HT-29 (cell line): ENCODE measurements at regions not wholly inside any gene's neighbourhood (a gene's known extent, or its start where the extent isn't known, plus 50 kb on each side); places are given as distances from the start of the nearest gene placed in this dataset.

ENCODE experiments used
- DNase-seq: peaks from one replicate; pipeline ENCODE4 v3.0.0-alpha.2; 2015; ENCODE audit warnings: low spot score

DNA sequence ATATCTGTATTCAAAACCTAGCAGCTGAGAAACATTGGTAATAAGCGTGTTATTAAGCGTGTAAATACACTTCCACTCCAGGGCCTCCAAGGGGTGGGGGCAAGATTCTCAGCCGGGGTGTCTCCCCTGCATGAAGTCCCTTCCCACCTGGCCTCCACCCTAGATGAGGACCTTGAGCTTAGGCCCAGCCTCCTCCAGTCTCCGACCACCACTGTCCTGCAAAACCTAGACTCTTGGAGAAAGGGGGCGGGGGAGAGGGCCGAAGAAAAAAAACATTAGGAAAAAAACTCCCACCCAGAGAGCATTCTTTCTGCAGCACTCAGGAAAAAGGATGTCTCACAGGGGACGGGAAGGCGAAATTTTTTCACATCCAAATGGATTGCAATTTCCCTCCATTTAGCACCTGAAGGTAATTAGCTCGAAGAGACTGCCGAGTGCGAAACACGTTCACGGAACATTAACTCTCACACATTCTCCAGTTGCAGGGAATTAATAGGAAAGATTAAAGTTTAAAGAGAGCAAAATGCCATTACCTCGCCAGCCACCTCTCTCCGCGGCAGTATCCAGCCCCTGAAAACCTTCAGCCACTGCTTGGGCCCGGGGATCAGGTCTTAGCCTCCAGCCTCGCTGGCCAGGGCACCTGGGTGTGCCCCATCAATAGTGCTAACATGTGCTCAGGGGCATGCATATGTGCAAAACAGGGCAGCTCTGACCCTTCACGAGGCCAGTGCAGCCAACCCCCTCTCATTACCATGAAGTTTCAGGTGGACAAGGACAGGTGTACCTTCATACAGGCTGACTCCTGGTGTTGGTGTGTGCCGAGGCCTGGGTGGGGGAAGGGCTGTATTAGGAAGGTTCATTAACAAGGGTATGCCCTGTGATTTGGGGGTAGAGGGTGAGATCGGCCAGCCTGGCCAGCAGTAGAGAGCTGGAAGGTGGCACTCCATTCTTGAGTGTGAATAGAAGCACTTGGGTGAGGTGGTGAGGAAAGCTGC, 77.2 kb downstream of the HIF1AN start:
- DNase-seq, result no peak

DNA sequence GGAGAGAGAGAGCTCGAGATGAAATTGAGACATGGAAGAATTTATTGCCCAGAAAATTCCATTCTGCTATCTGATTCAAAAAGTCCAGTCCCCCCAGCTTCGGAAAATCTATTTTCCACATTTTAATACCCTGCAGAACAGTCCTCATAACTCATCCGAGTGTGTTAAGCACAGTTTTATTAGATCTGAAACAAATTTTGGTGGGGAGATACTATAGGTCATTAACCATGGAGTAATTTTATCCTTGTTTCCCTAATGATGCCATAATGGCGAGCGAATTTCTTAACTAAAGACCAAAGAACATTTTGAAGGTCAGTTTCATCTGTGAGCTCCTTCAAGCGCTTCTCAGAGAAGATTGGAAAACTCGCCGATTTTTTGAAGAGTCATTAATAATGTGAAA, 78.1 kb downstream of the HIF1AN start:
- DNase-seq, result no peak

DNA sequence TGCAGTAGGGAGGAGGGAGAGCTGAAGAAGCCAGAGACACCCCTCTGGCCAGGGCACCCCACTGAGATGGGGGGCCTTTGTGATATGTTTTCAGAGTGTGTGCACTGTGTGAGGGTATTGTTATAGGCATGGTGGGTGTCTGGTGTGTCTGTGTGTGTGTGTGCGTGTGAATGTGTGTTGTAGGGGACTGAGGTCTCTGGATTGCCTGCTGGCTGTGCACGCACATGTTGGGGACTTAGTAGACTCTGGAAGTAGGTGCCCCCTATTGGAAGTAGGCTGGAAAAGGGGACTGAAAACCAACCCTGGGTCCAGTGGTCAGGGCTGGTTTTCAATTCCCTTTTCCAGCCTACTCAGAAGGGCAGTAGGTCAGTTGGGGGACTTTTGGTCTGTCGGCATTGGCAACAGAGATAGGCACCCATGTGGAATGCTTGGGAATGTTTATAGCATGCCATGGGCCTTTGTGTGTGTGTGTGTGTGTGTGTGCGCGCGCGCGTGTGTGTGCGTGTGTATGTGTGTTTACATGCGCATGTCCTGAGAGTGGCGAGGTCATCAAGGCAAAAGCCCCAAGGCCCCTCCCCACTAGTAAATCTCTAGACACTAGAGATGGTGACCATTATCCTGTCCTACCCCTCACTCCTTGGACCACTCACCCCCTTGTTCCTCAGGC, 78.8 kb downstream of the HIF1AN start:
- no peak for DNase-seq

DNA sequence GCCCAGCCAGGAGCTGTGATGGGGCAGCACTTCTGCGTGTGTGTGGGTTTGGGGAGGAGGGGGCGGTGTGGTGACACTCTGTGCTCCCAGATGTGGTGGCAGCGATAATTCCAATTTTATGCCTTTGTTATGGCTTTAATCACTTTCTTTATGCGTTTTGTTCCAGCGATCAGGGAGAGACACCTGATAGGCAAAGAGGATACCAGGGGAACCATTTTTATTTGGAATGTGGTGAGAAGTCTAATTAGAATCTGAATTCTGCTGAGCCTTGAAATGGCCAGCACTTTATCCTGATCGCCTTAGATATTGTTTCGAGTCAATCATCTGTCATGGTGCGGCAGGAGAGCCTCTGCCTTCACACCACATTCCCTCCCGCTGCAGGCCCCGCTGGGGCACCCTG, 79.5 kb downstream of the HIF1AN start:
- DNase-seq, result no peak

DNA sequence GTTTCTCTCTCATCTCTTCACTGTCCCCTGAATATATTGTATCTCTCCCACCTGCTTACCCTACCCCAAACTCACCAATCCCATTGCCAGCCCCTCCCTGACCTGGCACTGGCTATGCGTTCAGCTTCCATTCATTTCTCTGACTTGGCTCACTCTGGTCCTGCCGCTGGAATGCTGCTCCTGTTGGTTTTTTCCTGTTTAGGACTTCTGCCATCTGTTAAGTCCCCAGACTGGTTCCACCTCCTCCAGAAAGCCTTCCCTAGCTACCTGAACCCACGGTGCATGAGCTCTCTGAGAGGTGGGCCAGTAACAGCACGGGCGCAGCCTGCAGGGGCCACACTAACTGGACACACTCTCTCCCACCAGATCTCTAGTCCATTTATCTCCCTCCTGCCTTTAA, 80.2 kb downstream of the HIF1AN start:
- DNase-seq, result no peak

DNA sequence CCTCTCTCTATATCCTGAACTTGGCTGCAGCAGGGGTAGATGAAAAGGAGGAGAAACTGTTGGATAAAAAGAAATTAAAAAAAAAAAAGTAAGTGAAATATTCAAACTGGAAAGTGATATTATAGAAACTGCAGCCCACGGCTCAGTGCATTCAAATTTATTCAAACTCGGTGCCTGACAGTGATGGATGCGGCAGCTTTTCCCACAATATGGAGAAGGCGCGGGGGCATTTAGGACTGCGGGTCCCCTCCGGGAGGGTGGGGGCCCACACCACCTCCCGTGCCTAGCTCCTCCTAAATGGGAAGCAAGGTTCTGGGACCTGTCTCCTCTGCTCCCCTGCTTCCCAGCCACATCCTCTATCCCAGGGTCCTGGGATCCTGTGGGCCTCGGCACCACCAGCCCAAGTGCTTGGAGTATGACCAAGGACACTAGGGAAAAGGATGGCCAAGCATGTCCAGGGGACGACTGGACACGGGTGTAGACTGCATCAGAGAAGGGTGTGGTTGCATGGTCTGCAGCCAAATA, 82.4 kb downstream of the HIF1AN start:
- DNase-seq, result no peak

DNA sequence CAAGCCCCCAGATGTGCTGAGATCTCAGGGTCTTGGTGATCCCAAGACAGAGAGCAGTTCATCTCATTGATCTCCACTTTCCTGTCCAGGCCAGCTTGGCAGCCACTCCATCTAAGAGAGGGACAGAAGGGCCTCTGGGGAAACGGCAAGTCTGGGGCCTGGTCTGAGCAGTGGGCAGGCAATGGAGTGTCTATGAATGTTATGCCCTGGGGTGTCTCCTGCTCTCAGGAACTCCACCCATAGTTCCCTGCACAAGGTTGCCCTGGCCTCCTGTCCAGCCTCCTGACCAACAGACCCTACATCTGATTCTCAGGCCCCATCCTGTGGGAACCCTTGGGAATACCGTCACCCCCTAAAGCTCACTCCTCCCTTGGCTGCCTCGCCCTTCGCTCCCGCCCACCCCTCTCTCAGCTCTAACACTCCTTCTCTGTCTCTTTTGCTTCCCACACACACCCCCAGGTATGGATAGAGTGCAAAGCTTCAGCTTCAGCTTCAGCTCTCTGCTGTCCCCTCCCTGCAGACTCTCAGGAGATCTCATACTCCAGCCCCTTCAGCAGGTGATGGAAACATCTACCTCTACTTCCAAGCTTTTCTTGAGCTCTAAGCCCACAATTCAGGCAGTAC, 83.0 kb downstream of the HIF1AN start:
- DNase-seq, result no peak

DNA sequence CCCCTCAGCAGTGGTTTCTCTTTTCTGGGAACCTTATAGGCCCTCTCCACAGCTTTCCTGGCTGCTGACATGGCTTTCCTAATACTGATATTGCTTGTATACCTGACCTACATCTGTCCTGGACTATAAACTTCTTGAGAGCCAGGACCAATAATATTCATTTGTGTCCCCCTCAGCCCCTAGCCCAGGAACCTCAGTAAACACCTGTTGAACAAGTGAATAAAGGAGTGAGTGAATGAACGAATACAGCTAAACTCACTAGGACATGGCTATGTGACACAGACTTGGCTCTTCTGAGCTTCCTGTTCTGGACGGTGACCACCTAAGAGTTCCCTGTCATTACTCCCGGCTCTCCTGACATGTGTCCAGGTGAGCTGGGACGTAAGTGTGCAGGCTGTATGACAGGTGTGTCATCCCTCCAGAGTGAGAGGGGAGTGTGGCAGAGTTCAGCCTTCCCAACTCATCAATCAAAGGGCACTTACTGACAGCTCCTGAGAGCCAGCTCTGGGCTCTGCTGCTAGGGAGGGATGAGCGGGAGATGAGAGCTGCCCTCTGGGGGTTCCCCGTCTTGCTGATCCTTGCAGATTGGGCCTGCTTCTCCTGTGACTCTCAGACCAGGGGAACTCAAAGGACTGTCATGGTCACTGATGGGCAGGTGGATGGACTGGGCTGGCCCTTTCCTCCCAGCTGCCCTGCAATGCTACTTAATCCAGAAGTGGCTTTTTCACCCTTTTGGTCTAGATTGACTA, 84.5 kb downstream of the HIF1AN start:
- no peak for DNase-seq

DNA sequence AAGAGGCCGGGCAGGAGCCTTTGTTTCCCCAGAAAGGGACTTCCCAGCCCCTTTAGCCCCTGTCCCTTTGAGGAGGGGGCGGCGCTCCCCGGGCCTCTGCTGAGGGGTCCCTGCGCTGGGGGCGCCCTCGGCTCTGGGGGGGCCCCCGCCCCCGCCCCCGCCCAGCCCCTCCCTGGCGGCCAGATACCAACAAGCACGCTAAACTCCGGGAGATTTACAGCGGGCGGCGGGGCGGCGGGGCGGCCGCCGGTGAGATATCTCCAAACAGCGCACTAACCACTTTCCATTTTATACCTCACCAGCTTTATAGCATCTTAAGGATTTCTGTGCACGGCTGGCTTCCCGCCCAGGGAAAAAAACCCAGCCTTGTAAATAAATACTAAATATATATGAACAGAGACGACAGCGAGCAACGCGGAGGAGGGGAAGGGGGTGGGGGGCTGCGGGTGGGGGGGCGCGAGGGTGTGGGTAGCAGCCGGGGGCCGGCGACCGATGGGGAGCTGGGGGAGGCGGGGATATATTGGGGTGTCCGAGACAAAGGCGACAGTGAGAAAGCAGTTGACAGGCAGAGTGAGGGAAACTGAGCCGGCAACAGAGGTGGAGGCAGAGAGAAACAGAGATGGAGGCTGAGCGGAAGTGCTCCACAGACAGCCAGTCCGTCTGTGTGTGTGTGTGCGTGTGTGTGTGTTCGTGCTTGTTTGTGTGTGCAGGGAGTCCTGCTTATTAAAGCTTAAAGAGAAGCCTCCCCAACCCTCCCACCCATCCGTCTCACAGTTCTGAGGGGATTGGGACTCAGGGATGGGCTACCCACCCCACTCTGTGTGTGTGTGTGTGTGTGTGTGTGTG, 85.8 kb downstream of the HIF1AN start:
- no peak for DNase-seq

DNA sequence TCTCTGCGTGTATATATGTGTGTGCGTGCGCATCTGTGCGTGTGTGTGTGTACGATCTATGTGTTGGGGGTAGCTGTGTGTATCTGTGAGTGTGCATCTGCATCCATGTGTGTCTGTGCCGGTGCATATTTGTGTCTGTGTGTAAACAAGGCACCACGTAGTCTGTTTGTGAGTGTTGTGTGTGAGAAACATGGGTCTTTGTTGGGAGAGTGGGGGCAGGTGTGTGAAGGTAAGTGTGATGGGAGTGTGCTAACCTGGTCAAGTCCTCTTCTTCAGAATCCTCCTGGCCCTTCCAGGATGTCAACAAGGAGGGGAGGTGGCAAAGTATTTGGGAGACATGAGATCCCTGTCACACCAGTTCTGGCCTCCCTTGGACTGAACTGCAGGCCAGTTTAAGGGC, 87.2 kb downstream of the HIF1AN start:
- no peak for DNase-seq

DNA sequence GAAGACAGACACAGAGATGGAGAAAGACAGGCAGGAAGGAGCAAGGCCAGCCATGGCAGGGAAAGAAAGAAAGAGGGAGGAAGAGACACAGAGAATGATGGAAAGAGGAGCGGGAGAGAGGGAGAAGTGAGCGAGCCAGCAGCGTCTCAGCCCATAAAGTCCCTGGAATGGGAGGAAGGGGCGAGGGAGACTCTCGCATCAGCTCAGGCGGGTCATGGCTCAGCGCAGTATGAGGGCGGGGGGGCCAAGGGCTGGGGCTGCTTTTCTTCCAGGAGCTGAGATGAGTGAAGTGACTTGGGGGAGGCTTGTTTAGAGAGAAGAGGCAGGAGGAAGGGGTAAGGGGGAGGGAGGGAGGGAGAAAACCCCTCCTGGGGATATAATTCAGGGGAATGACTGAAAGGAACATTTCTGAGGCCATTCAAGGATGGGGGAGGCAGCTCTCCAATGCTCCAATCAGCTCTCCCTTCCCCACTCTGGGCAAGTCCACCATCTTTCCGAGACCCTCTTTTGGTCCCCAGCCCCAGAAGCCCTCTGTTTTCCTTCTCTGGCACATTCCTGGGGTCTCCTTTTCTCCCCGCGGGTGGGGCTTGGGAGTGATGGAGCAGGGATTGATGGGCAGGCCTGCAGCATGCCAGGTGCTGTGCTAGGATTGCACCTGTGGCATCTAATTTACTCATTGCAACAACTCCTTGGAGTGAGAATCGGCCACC, 87.9 kb downstream of the HIF1AN start:
- DNase-seq, result no peak

DNA sequence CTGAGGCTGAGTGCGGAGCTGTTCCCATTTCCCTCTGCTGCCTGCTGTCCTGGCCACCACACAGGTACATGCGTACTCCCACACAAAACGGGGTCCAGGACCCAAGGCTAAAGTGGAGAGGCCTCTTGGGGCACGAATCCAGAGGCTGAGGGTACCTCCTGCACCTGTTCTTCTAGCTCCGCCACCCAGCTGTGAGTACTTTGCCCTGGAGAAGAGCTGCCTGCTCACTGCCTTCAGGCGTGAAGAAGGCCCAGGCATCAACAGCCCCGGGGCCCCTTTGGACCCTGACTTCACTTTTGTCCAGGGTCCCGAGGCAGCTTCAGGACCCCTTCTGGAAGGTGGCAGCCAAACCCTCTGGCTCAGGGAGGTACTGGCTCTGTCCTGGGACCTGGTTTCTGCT, 88.6 kb downstream of the HIF1AN start:
- DNase-seq, result no peak

DNA sequence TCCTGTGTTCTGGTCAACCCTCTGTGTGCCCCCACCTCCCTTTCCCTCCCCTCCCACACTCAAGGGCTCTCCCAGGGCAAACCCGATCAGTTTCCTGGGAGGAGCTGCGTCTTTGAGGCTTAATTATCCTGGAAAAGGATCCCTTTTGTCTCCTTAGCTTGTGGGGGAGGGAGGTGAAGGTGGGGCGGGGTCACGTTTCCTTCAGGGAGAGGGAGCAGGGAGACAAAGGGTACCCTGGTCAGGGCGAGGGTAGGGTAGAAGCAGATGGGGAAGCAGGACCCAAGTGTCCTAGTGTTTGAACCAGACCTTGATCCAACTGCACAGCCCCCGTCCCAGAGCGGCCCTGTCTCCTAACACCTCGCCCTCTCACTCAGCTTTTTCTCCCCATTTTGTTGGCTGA, 90.1 kb downstream of the HIF1AN start:
- no peak for DNase-seq

DNA sequence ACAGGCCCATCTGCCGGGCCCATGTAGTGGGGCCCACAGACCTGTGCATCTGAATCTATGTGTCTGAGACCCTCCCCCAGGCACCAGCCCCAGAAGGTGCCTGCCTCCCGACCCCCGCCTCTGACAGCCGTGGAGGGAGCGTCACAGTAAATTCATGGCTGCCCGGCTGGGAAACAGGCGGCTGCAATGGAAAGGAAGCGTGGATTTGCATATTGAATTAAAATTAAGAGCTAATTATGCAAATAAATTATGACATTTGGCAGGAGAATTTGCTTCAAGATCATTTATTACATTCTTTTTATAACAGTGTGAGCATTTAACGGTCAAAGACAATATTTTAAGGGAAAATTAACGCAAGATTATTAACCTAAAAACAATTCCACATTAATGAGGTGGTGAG, 92.3 kb downstream of the HIF1AN start:
- DNase-seq, result no peak

DNA sequence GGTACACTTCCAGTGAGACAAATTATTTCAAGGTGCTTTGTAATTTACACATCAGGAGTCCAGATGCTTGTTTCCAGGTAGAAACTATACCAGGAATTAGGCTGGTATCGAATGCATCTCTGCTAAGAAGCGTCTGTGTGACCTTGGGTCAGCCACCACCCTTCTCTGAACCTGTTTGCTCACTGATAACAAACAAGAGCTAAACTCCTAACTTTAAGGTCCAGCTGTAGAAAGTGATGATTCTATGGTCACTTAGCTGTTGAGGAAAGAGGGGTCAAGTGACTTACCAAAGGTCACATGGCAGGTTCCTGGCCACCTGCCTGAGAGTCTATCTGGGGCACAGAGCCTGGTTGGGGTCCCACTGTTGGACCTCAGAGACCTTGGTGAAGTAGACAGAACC, 95.4 kb downstream of the HIF1AN start:
- no peak for DNase-seq

DNA sequence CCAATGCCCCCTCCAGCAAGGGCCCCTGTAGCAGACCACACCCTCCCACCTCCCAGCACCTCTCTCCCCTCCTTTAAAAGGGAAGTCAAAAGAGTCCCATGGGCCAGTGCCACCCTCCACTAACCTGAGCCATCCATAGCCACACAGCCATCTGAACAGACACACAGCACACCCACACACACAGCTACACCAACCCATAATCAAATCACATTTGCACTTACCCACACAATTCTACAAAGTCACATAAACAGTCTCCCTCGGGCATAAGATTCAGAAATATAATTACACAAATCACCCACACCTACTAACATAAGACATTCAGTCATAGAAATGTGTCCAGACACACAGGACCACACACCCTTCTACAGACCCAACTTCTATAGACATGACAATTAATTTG, 96.3 kb downstream of the HIF1AN start:
- no peak for DNase-seq

DNA sequence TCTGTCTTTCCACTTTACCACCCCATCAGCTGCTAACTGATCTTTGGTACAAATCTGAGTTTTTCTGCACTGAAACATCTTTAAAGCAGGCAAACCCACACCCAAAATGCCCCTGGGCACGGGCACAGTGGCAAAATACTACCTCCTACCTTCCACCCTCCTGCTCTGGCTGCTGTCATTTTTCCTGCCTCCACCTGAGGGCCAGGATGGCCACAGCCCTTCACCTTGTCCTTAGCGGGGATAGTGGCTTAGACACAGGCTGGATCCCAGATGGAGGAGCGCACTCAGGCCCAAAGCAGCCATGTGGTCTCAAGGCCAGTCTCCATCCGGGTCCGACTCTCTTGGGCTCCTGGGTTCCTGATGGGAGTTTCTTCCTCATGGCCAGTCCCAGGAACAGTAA, 98.3 kb downstream of the HIF1AN start:
- DNase-seq, result no peak

DNA sequence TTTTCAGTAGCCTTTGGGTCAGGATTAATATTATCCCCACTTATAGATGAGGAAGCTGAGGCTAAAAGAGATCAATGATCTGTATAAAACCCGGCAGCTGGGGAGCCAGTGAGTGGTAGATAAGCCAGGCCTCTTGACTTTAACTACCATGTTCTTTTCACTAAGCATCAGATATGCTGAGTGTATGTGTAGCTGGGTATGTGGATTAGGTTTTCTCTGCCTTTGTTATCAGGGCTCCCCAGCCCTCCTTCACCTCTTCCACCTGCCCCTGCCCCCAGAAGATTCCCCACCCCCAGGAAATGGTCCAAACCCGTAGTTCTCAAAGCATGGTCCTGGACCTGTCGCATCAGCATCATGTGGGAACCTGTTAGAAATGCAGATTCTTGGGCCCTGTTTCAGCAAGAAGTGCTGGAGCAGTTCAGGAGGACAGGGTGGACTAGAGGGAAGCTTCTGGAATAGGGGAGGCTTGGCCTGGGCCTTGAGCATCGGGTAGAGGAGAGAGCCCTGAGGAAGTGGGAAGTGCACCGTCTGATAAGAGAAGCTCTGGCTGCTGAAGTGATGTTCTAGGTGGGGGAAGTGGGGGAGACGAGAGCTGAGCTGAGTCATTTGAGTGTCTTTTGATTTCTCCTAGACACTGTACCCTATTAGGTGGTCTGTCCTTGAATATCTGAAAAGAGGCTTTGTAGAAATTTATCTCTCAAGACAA, 101.3 kb downstream of the HIF1AN start:
- no peak for DNase-seq

DNA sequence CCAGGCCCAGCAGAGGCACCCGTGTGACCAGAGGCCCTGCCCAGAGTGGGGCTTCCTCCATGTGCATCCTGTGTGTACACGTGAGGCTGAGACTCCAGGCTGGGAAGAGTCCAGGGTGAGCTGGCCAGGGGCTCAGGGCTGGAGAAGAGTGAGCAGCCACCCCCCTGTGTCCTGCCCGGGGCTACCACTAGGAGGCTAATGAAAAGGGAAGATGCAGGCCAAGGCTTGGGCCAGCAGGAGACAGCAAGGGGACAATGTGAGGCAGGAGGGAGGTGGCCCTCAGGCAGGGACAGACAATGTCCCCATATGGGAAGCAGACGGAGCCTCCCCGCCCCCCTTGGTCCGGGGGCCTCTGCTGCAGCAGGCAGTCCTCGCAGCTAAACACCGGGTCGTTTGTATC, 102.0 kb downstream of the HIF1AN start:
- DNase-seq, result peak; percentile 13
